RWPE2 (cell line): ENCODE measurements at regions not wholly inside any gene's neighbourhood (a gene's known extent, or its start where the extent isn't known, plus 50 kb on each side); places are given as distances from the start of the nearest gene placed in this dataset.

Source experiments
- ATAC-seq: fragments of 200-7000 bp; cut with Tn5 transposase; 3 replicates; pipeline ENCODE4 v1.9.1; 2021; ENCODE audit warnings: low read depth
- DNase-seq: peaks from one replicate; pipeline ENCODE4 v3.0.0-alpha.2; 2020; ENCODE audit warnings: low spot score
- H3K27ac ChIP-seq: fragments of 450-650 bp; 2 replicates; pipeline ENCODE4 v1.5.1; 2017; ENCODE audit warnings: mild to moderate bottlenecking; ENCODE audit not compliant: poor library complexity, severe bottlenecking
- H3K27me3 ChIP-seq: fragments of 250-450 bp; sonication (Bioruptor Pico); 2 replicates; pipeline ENCODE4 v1.5.1; 2021; ENCODE audit warnings: mild to moderate bottlenecking, moderate library complexity; ENCODE audit not compliant: insufficient read depth, poor library complexity, severe bottlenecking
- H3K36me3 ChIP-seq: fragments of 250-450 bp; sonication (Bioruptor Pico); 2 replicates; pipeline ENCODE4 v1.5.1; 2020; ENCODE audit warnings: low read depth, mild to moderate bottlenecking, moderate library complexity
- H3K4me1 ChIP-seq: fragments of 250-450 bp; sonication (Bioruptor Pico); 2 replicates; pipeline ENCODE4 v1.5.1; 2021; ENCODE audit warnings: mild to moderate bottlenecking, moderate library complexity; ENCODE audit not compliant: insufficient read depth, poor library complexity, severe bottlenecking
- H3K4me3 ChIP-seq: fragments of 250-450 bp; sonication (Bioruptor Pico); 2 replicates; pipeline ENCODE4 v1.5.1; 2021; ENCODE audit warnings: mild to moderate bottlenecking, moderate library complexity; ENCODE audit not compliant: severe bottlenecking
- H3K9me3 ChIP-seq: fragments of 250-450 bp; sonication (Bioruptor Pico); 2 replicates; pipeline ENCODE4 v1.5.1; 2021; ENCODE audit warnings: mild to moderate bottlenecking, moderate library complexity; ENCODE audit not compliant: severe bottlenecking
- TF ChIP-seq, protein P1 (sequence below): fragments of 450-650 bp; IDR thresholded peaks from one replicate; pipeline ENCODE4 v1.5.1; 2017; ENCODE audit warnings: mild to moderate bottlenecking, moderate library complexity; ENCODE audit not compliant: poor library complexity, severe bottlenecking

DNA sequence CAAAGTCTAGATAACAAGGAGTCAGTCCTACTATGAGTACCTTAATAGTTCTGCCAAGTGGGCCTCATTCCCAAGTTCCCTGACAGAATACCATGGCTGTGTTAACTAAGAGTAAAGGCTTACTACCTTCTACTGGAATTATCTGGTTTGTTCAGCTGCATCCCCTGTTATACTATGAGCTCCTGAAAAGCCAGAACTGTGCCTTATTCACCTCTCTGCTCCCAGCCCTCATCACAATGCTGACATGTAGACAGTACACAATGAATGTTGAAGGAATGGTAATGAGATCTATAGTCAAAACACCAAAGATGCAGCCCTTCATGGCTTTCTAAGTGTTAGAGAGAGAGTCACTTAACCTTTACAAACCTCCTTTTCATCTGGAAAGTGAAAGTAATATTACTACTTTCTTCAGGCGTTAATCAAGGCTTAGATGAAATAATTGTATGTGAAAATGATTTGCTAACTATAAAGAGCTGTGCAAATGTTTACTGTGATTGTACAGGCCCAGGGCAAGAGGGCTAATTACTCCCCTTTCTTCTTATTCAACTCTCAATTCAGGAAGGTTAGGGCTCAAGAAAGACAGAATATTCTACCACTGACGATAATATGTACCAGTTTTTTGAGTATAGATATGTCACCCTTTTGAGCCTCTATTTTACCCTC lies 70.3 kb upstream of the MROH9 start:
- Histone ChIP-seq H3K4me1 (no peaks in the 10 kb centered on the region), H3K27ac (no peak overlapping the region), H3K9me3 (no peaks in the 10 kb centered on the region), H3K36me3 (no peaks in the 10 kb centered on the region), H3K27me3 (no peaks in the 10 kb centered on the region), H3K4me3 (no peak overlapping the region)
- DNase-seq (no peak), ATAC-seq (no peak)
- TF ChIP-seq, protein P1, sequence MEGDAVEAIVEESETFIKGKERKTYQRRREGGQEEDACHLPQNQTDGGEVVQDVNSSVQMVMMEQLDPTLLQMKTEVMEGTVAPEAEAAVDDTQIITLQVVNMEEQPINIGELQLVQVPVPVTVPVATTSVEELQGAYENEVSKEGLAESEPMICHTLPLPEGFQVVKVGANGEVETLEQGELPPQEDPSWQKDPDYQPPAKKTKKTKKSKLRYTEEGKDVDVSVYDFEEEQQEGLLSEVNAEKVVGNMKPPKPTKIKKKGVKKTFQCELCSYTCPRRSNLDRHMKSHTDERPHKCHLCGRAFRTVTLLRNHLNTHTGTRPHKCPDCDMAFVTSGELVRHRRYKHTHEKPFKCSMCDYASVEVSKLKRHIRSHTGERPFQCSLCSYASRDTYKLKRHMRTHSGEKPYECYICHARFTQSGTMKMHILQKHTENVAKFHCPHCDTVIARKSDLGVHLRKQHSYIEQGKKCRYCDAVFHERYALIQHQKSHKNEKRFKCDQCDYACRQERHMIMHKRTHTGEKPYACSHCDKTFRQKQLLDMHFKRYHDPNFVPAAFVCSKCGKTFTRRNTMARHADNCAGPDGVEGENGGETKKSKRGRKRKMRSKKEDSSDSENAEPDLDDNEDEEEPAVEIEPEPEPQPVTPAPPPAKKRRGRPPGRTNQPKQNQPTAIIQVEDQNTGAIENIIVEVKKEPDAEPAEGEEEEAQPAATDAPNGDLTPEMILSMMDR = no peak

DNA sequence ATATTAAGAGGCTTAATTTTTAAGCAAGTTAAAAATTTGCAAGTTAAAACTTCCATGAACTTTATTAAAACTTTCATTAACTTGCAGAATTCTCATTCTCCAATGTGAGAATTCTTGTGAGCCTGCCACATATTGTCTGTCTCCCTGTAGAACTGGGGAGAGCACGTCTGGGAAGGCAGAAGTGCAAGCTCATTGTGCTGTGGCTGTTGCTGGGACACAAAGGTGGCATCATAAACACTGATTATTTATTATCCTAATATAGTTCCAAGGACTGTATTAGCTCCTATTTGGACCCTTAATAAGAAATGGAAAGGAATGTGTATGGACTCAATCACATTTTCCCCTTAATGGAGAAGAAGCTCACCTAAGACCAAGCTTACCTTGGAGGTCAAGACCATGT lies 68.7 kb upstream of the MROH9 start:
- no peak overlapping the region for H3K27ac ChIP-seq
- no peak for ATAC-seq
- H3K27me3 ChIP-seq = no peaks in the 10 kb centered on the region
- no peak overlapping the region for H3K4me3 ChIP-seq
- DNase-seq = no peak
- H3K4me1 ChIP-seq = no peaks in the 10 kb centered on the region
- H3K9me3 ChIP-seq = no peaks in the 10 kb centered on the region
- TF ChIP-seq, protein P1 = no peak
- H3K36me3 ChIP-seq = no peaks in the 10 kb centered on the region

- Histone ChIP-seq H3K4me3 (no peak overlapping the region), H3K9me3 (no peaks in the 10 kb centered on the region), H3K36me3 (no peaks in the 10 kb centered on the region), H3K27me3 (no peaks in the 10 kb centered on the region), H3K4me1 (no peaks in the 10 kb centered on the region), H3K27ac (no peak overlapping the region)
- no peak for ATAC-seq
- DNase-seq = no peak
- TF ChIP-seq, protein P1 = no peak
These were observed 63.5 kb upstream of the MROH9 start for GRCh38 chr1:170871868-170872267.

DNA sequence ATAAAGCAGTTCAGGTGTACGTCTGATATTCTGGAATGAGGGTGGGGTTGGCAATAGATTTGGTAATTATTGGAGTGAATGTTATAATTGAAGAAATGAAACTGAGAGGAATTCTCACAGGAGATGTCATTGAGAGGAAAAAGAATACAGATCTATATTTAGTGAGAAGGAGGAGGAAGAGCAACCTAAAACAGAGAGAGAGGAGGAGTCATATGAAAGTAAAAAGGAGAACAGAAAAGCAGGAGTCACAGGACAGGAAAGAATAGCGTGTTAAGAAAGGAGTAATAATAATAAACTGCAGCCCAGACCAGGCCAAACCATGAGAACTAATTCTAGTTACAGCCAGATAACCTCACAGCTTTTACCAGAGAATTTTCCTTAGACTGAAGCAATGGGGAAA lies 62.7 kb upstream of the MROH9 start:
- TF ChIP-seq, protein P1 = no peak
- no peak overlapping the region for H3K27ac ChIP-seq
- H3K9me3 ChIP-seq = no peaks in the 10 kb centered on the region
- DNase-seq (no peak), ATAC-seq (no peak)
- H3K27me3 ChIP-seq = no peaks in the 10 kb centered on the region
- no peaks in the 10 kb centered on the region for H3K36me3 ChIP-seq
- H3K4me3 ChIP-seq = no peak overlapping the region
- no peaks in the 10 kb centered on the region for H3K4me1 ChIP-seq

GRCh38 chr1:170874671-170875070 lies 60.7 kb upstream of the MROH9 start:
- H3K27ac ChIP-seq = no peak overlapping the region
- no peak overlapping the region for H3K4me3 ChIP-seq
- no peaks in the 10 kb centered on the region for H3K4me1 ChIP-seq
- H3K27me3 ChIP-seq = no peaks in the 10 kb centered on the region
- H3K9me3 ChIP-seq = no peaks in the 10 kb centered on the region
- no peaks in the 10 kb centered on the region for H3K36me3 ChIP-seq
- TF ChIP-seq, protein P1 = no peak
- ATAC-seq (no peak), DNase-seq (no peak)
